ACC112 (cell line): ENCODE measurements at regions not wholly inside any gene's neighbourhood (a gene's known extent, or its start where the extent isn't known, plus 50 kb on each side); places are given as distances from the start of the nearest gene placed in this dataset.
"Not testable (repeated sequence)": the region's sequence is repeated elsewhere in the genome, so short reads cannot be mapped to it uniquely, and the experiment has no call there.

Experiments used
- H2AFZ ChIP-seq: fragments of 200-600 bp; sonication (generic); one replicate; pipeline ENCODE4 v1.6.0; 2017; ENCODE audit warnings: antibody characterized with exemption, low read length; ENCODE audit not compliant: unreplicated experiment
- H3K27ac ChIP-seq: fragments of 200-600 bp; sonication (generic); 2 replicates; pipeline ENCODE4 v1.5.1; 2014; ENCODE audit warnings: low read depth, mild to moderate bottlenecking, antibody characterized with exemption, low read length, moderate library complexity
- H3K27me3 ChIP-seq: fragments of 200-600 bp; sonication (generic); 2 replicates; pipeline ENCODE4 v1.6.1; 2014; ENCODE audit warnings: mild to moderate bottlenecking, antibody characterized with exemption, low read length, moderate library complexity, mixed read lengths; ENCODE audit not compliant: insufficient read depth
- H3K36me3 ChIP-seq: fragments of 200-600 bp; sonication (generic); 2 replicates; pipeline ENCODE4 v1.6.1; 2016; ENCODE audit warnings: mild to moderate bottlenecking, antibody characterized with exemption, low read length, moderate library complexity, mixed read lengths; ENCODE audit not compliant: insufficient read depth
- H3K4me1 ChIP-seq: fragments of 200-600 bp; sonication (generic); one replicate; pipeline ENCODE4 v1.6.1; 2016; ENCODE audit warnings: low read length, mixed read lengths; ENCODE audit not compliant: insufficient read depth, unreplicated experiment, control insufficient read depth
- H3K4me3 ChIP-seq: fragments of 200-600 bp; sonication (generic); 2 replicates; pipeline ENCODE4 v1.5.1; 2014; ENCODE audit warnings: mild to moderate bottlenecking, low read depth, low read length
- H3K79me2 ChIP-seq: fragments of 200-600 bp; sonication (generic); one replicate; pipeline ENCODE4 v1.6.0; 2016; ENCODE audit warnings: low read length; ENCODE audit not compliant: control insufficient read depth, unreplicated experiment, insufficient read depth

DNA sequence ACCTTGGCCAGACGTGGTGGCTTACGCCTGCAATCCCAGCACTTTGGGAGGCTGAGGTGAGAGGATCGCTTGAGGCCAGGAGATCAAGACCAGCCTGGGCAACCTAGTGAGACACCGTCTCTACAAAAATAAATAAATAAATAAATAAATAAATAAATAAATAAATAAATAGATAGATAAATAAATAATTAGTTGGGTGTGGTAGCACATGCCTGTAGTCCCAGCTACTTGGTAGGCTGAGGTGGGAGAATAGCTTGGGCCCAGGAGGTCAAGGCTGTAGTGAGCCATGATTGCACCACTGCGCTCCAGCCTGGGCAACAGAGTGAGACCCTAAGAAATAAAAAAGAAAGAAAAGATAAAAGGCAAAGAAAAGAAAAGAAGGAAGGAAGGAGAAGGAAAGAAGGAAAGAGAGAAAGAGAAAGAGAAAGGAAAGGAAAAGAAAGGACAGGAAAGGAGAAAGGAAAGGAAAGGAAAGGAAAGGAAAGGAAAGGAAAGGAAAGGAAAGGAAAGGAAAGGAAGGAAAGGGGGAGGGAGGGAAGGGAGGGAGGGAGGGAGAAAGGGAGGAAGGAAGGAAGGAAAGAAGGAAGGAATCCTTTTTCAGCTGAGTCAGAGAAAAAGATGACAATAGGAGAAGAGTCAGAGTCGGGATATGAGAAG lies 404.8 kb downstream of the TSHZ3 start:
- H3K79me2 ChIP-seq, H2AFZ ChIP-seq, H3K27ac ChIP-seq, H3K27me3 ChIP-seq, H3K4me3 ChIP-seq, H3K4me1 ChIP-seq, H3K36me3 ChIP-seq: not testable (repeated sequence)

DNA sequence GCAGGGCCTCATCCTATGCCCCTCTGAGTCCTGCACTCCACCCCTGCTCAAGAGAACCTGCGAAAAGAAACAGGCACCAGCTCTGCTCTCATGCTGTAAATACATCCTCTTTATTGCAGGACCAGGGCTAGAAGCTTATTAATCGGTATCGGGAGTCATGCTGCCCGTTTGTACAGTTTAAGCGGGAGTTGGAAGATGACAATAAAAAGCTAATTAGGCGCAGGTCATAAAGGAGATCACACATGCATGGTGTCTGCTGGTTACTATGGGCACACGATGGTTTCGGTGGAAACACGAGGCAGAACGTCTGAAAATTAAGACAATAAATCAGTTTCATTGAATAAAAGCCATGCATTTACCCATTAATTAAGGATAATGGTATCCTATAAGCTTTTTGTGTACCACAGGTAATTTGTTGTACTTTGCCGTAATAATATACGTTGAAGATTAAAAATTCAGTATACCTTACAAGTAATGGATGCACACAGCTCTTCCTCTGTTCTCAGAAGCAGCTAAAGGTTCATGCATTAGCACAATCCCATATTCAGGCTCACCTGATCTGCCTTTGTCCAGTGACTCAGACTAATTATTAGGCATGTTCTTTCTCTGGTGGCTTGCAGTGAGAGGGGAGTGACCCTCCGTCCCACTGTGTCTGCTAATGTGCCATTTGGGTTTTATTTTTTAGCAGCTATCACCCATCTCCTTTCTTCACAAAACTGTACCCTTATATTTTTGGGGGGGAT lies 406.0 kb downstream of the TSHZ3 start:
- H3K36me3 ChIP-seq = no peaks in the 10 kb centered on the region
- no peak overlapping the region for H3K27ac ChIP-seq
- no peak overlapping the region for H3K4me3 ChIP-seq
- no peaks in the 10 kb centered on the region for H3K27me3 ChIP-seq
- no peaks in the 10 kb centered on the region for H3K4me1 ChIP-seq
- H2AFZ ChIP-seq = no peak overlapping the region
- no peaks in the 10 kb centered on the region for H3K79me2 ChIP-seq

DNA sequence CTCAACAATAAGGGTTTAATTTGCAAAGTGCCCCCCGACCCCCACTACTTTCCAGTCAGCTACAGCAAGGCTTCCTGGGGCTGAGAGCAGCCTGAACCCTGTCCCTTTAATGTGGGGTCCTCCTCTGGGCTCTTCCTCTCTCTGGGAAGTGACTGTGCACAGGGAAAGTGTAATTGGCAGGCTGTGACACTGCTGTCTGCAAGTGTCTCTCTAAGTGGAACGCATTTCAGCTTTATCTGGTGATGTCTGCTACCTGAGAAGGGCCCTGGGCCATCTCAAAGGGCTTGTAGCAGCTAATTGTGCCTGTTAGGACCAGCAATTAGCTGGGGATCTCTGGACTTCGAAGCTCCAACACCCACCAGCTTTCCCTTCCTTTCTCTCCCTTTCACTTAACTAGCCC lies 406.6 kb downstream of the TSHZ3 start:
- no peak overlapping the region for H3K4me3 ChIP-seq
- H3K27ac ChIP-seq = no peak overlapping the region
- no peaks in the 10 kb centered on the region for H3K79me2 ChIP-seq
- no peaks in the 10 kb centered on the region for H3K36me3 ChIP-seq
- H3K4me1 ChIP-seq = no peaks in the 10 kb centered on the region
- H3K27me3 ChIP-seq = no peaks in the 10 kb centered on the region
- no peak overlapping the region for H2AFZ ChIP-seq

DNA sequence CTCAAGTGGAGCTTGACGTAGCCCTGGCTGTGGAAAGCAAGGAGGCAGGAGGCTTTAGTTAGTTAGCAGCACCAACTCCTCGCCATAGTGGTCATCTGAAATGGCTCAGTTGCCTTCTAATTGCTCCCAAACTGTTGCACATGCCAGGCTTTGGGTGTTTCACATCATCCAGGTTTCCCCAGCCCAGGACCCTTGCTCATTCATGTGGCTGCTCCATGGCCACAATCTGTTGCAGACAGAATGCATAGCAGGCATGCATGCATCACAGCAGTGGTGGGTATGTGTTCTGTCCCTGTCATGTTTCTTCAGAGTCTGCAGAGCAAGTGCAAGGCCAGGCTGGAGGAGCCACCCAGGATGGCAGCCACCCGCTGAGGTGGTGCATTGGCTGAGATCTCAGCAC lies 407.6 kb downstream of the TSHZ3 start:
- Histone ChIP-seq H3K27me3 (no peaks in the 10 kb centered on the region), H3K27ac (no peak overlapping the region), H3K79me2 (no peaks in the 10 kb centered on the region), H3K36me3 (no peaks in the 10 kb centered on the region), H2AFZ (no peak overlapping the region), H3K4me1 (no peaks in the 10 kb centered on the region), H3K4me3 (no peak overlapping the region)

DNA sequence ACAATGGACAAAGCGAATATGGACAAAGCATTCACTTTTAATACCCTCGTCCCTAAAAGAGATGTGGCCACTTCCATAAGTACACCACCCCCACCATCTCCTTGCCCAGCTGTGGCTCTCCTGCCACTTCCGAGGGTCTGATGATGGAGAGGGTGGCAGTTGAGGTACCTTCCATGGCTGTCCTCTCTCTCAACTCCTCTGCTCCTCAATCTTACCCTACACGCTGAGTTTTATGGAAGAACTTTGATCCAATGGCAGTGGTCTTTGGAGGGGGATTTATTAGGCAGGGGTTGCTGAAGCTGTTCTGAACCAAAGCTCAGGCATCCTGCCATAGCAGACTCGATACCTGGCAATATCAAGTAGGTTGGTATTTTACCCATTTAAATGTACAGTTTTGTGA lies 413.0 kb downstream of the TSHZ3 start:
- Histone ChIP-seq H3K36me3 (no peaks in the 10 kb centered on the region), H3K27me3 (no peaks in the 10 kb centered on the region), H3K79me2 (no peaks in the 10 kb centered on the region), H3K4me3 (no peak overlapping the region), H3K27ac (no peak overlapping the region), H3K4me1 (no peaks in the 10 kb centered on the region), H2AFZ (no peak overlapping the region)

DNA sequence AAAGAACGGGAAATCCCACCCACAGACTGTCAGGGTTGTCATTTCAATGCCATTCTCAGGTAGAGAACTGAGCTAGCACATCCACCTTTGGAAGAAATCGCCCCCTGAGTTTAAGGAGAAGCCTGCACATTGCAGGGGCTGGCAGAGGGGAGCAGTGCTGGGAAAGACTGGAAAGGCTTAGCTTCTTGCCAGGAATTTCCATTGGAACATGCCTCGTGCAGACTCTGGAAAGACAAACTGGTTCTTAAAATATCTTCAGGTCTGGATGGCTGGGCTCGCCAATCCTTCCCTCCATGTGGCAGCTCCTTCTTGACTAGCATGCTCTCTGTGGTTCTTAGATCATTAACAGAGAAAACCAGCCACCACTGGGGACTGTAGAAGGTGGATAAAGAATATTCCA lies 414.1 kb downstream of the TSHZ3 start:
- Histone ChIP-seq H3K79me2 (no peaks in the 10 kb centered on the region), H3K4me3 (no peak overlapping the region), H3K27me3 (no peaks in the 10 kb centered on the region), H3K4me1 (no peaks in the 10 kb centered on the region), H3K27ac (no peak overlapping the region), H3K36me3 (no peaks in the 10 kb centered on the region), H2AFZ (no peak overlapping the region)

DNA sequence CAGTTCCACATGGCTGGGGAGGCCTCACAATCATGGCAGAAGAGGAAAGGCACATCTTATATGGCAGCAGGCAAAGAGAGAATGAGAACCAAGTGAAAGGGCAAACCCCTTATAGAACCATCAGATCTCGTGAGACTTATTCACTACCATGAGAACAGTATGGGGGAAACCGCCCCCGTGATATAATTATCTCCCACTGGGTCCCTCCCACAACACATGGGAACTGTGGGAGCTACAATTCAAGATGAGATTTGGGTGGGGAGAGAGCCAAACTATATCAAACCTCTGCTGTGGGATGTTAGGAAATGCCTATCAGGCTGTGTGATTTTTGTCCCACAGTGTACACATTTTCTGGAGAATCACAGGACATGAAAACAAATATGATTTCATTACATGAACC lies 415.8 kb downstream of the TSHZ3 start:
- H3K79me2 ChIP-seq, H3K27ac ChIP-seq, H2AFZ ChIP-seq, H3K36me3 ChIP-seq, H3K27me3 ChIP-seq, H3K4me1 ChIP-seq, H3K4me3 ChIP-seq: not testable (repeated sequence)

DNA sequence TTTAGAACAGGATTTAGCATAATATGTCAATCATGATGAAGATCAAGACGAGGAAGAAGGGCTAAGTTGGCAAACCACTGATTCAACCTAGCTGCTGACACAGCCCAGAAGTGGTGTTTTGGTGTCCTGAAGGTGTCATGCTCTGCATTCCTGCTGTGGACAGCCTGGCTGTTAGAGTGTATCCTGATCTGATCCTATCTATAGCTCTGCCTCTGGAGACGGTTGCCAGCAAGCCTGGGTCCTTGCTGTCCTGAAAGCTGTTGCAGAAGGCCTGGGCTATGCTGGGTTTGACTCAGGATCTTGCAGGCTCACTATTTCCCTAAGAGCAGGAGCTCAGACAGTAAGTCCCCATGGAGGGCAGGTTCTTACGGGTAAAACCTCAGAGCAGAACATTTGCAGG lies 416.4 kb downstream of the TSHZ3 start:
- no peaks in the 10 kb centered on the region for H3K4me1 ChIP-seq
- H2AFZ ChIP-seq = no peak overlapping the region
- H3K36me3 ChIP-seq = no peaks in the 10 kb centered on the region
- no peaks in the 10 kb centered on the region for H3K79me2 ChIP-seq
- H3K4me3 ChIP-seq = no peak overlapping the region
- no peaks in the 10 kb centered on the region for H3K27me3 ChIP-seq
- H3K27ac ChIP-seq = no peak overlapping the region

DNA sequence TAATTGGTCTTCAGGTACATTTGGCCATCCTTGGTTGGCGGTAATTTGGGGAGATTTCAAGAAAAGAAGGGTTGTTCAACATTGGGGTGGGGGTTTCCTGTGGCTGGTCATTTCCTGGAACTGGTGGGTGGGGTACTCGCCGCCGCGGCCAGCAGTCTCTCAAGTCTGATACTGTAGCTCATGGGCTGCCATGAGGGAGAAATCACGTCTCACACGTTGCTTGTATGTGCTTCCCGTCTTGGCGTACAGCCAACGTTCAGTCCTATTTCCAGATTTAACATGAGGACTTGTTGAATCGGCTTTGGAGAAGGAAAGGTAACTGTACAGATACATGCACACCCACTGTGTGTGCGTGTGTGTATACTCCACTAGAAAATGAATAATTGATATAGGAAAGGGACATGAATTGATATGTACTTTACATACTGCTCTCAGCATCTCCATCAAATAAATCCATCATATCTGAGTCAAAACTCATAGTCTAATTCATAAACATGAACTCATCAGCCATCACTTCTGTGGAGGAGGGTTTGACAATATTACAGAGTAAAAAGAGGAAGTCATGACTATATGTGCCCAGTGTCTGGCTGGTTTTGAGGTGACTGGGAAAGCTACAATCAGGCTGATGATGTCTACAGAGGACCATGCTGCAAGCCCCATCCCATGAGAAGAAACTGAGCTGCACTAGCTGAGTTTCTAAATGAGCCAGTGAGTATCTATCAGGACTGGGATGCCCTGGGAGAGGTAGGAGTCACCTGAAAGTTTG lies 418.1 kb downstream of the TSHZ3 start:
- H2AFZ ChIP-seq = no peak overlapping the region
- no peak overlapping the region for H3K4me3 ChIP-seq
- no peaks in the 10 kb centered on the region for H3K4me1 ChIP-seq
- no peak overlapping the region for H3K27ac ChIP-seq
- no peaks in the 10 kb centered on the region for H3K36me3 ChIP-seq
- H3K79me2 ChIP-seq = no peaks in the 10 kb centered on the region
- no peaks in the 10 kb centered on the region for H3K27me3 ChIP-seq

DNA sequence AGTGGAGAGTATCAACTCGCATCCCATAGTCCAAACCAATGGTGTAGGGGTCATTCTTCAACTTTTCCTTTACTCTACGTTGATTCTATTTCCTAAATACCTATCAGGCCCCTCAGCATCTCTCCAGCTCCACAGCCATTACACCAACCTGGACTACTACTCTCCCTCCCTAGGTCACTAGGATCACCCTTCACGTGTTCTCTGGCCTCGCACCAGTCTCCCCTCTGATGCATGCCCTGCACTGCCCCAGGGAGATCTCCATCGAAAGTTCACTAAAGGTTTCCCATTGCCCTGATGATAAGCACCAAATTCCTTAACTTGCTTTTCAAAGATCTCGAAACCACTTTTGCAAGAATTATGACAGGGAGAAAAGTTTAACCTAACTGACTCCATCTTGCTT lies 421.5 kb downstream of the TSHZ3 start:
- Histone ChIP-seq H2AFZ (no peak overlapping the region), H3K27ac (no peak overlapping the region), H3K79me2 (no peaks in the 10 kb centered on the region), H3K36me3 (no peaks in the 10 kb centered on the region), H3K27me3 (no peaks in the 10 kb centered on the region), H3K4me3 (no peak overlapping the region), H3K4me1 (no peaks in the 10 kb centered on the region)

DNA sequence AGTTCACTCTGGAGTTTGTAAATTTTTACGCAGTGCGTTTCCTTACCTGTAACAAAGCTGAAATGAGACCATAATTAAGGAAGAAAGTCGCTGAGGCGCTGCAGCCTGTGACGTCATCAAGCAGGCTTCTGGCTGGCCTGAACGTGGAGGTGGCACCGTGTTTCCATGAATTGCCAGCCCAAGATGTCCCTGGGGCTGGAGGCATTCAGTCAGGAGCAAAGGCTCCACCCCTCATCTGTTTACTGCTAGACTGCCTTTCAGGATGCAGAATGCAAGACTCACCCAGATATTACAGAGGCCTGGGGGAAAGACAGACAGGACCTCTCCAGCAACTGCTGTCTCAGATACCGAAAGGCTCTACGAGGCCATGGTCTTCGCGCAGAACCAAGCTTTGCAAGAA lies 424.6 kb downstream of the TSHZ3 start:
- Histone ChIP-seq H2AFZ (no peak overlapping the region), H3K27me3 (no peaks in the 10 kb centered on the region), H3K4me3 (no peak overlapping the region), H3K27ac (no peak overlapping the region), H3K4me1 (no peaks in the 10 kb centered on the region), H3K36me3 (no peaks in the 10 kb centered on the region), H3K79me2 (no peaks in the 10 kb centered on the region)
